Ascending aorta (tissue), 2 donors: ENCODE measurements at regions not wholly inside any gene's neighbourhood (a gene's known extent, or its start where the extent isn't known, plus 50 kb on each side); places are given as distances from the start of the nearest gene placed in this dataset.

Source experiments
- DNase-seq, 2 donors: peaks; one replicate each; pipeline ENCODE4 v3.0.0-alpha.2; 2019; ENCODE audit warnings: low spot score in 2 of 2
- H3K27ac ChIP-seq, 2 donors: fragments of 200-600 bp; sonication (generic); one replicate each; pipeline ENCODE4 v1.5.1; 2016 to 2017; ENCODE audit warnings: mild to moderate bottlenecking in 1 of 2
- H3K27me3 ChIP-seq: fragments of 200-600 bp; sonication (generic); one replicate; pipeline ENCODE4 v1.5.1; 2017
- H3K36me3 ChIP-seq, 2 donors: fragments of 200-600 bp; sonication (generic); one replicate each; pipeline ENCODE4 v1.5.1; 2016
- H3K4me1 ChIP-seq, 2 donors: fragments of 200-600 bp; sonication (generic); one replicate each; pipeline ENCODE4 v1.5.1; 2016 to 2017; ENCODE audit warnings: mild to moderate bottlenecking in 1 of 2
- H3K4me3 ChIP-seq, 2 donors: fragments of 200-600 bp; sonication (generic); one replicate each; pipeline ENCODE4 v1.5.1; 2016 to 2017; ENCODE audit warnings: mild to moderate bottlenecking in 1 of 2
- H3K9me3 ChIP-seq, 2 donors: fragments of 200-600 bp; sonication (generic); one replicate each; pipeline ENCODE4 v1.5.1; 2016
- CTCF ChIP-seq, 3 experiments: fragments of 200-600 bp in 2 of 3; fragments of 450-650 bp in 1 of 3; sonication (generic) in 2 of 3; IDR thresholded peaks; one replicate each; pipeline ENCODE4 v1.5.1; 2016 to 2019; ENCODE audit warnings: antibody characterized with exemption in 3 of 3, mild to moderate bottlenecking in 1 of 3, moderate library complexity in 1 of 3
- intact Hi-C: fragments of 100-400 bp; cut with DNase I; formaldehyde crosslinking; loops from one replicate; pipeline ENCODE4 v1.15.1; 2023

- Histone ChIP-seq H3K27me3 (no peaks in the 10 kb centered on the region), H3K36me3 (no peaks in the 10 kb centered on the region), H3K27ac (no peak overlapping the region), H3K9me3 (no peaks in the 10 kb centered on the region), H3K4me1 (no peaks in the 10 kb centered on the region), H3K4me3 (no peak overlapping the region)
- TF ChIP-seq CTCF (IDR thresholded peaks at IDR 0.05) = no peak
- no peak for DNase-seq
- intact Hi-C loops = no loop called here
Measured at GRCh38 chr7:88490161-88490560, 183.5 kb upstream of the STEAP4 start.

GRCh38 chr7:88485821-88486220 is 179.1 kb upstream of the STEAP4 start:
- intact Hi-C loops = no loop called here

GRCh38 chr7:88484551-88484950 is 177.9 kb upstream of the STEAP4 start:
- Histone ChIP-seq H3K4me1 (no peaks in the 10 kb centered on the region), H3K9me3 (no peaks in the 10 kb centered on the region), H3K27ac (no peak overlapping the region), H3K27me3 (no peaks in the 10 kb centered on the region), H3K4me3 (no peak overlapping the region), H3K36me3 (no peaks in the 10 kb centered on the region)
- TF ChIP-seq CTCF (IDR thresholded peaks at IDR 0.05) = no peak
- no peak for DNase-seq
- intact Hi-C loops = no loop called here

More at GRCh38 chr7:88485821-88486220, 179.1 kb upstream of the STEAP4 start:
- H3K27ac ChIP-seq = no peak overlapping the region
- H3K4me3 ChIP-seq = no peak overlapping the region
- DNase-seq = no peak
- no peaks in the 10 kb centered on the region for H3K9me3 ChIP-seq
- H3K4me1 ChIP-seq = no peaks in the 10 kb centered on the region
- TF ChIP-seq CTCF (IDR thresholded peaks at IDR 0.05) = no peak
- no peaks in the 10 kb centered on the region for H3K27me3 ChIP-seq
- no peaks in the 10 kb centered on the region for H3K36me3 ChIP-seq

- Histone ChIP-seq H3K36me3 (no peaks in the 10 kb centered on the region), H3K27ac (no peak overlapping the region), H3K9me3 (no peaks in the 10 kb centered on the region), H3K4me3 (no peak overlapping the region), H3K4me1 (no peaks in the 10 kb centered on the region), H3K27me3 (no peaks in the 10 kb centered on the region)
- DNase-seq = no peak
- intact Hi-C loops = no loop called here
- TF ChIP-seq CTCF (IDR thresholded peaks at IDR 0.05) = no peak
Measured at GRCh38 chr7:88480896-88481295, 174.2 kb upstream of the STEAP4 start.

GRCh38 chr7:88480271-88480670 is 173.6 kb upstream of the STEAP4 start:
- no peak for TF ChIP-seq CTCF (IDR thresholded peaks at IDR 0.05)
- no peak overlapping the region for H3K4me3 ChIP-seq
- DNase-seq = no peak
- H3K27me3 ChIP-seq = no peaks in the 10 kb centered on the region
- intact Hi-C loops = no loop called here
- no peaks in the 10 kb centered on the region for H3K36me3 ChIP-seq
- H3K27ac ChIP-seq = no peak overlapping the region
- H3K4me1 ChIP-seq = no peaks in the 10 kb centered on the region
- no peaks in the 10 kb centered on the region for H3K9me3 ChIP-seq

- H3K27me3 ChIP-seq = no peaks in the 10 kb centered on the region
- no peaks in the 10 kb centered on the region for H3K9me3 ChIP-seq
- intact Hi-C loops = no loop called here
- DNase-seq = no peak
- H3K27ac ChIP-seq = no peak overlapping the region
- H3K4me1 ChIP-seq = no peaks in the 10 kb centered on the region
- no peaks in the 10 kb centered on the region for H3K36me3 ChIP-seq
- no peak overlapping the region for H3K4me3 ChIP-seq
- TF ChIP-seq CTCF (IDR thresholded peaks at IDR 0.05) = no peak
Measured at GRCh38 chr7:88477976-88478375, 171.3 kb upstream of the STEAP4 start.
